Naive thymus-derived CD8-positive, alpha-beta T cell (primary cell): ENCODE measurements at regions not wholly inside any gene's neighbourhood (a gene's known extent, or its start where the extent isn't known, plus 50 kb on each side); places are given as distances from the start of the nearest gene placed in this dataset.

ENCODE experiments used
- ATAC-seq, 2 donors: fragments of 150-1000 bp; cut with Tn5 transposase in 1 of 2; sonication (Bioruptor Pico), chemical (Tn5 transposase) in 1 of 2; 1 replicate in 1 of 2; 2 replicates in 1 of 2; pipeline ENCODE4 v1.10.0; 2021; ENCODE audit warnings: mild to moderate bottlenecking in 2 of 2, moderate library complexity in 2 of 2
- POLR2A ChIA-PET: fragments of 350-600 bp; sonication (Branson Sonifier 250); formaldehyde crosslinking; loops from one replicate; lab custom pipeline; 2021; ENCODE audit warnings: antibody characterized with exemption; lab: Charles Lee
- DNase-seq, 10 donors: peaks; one replicate each; pipeline versions ENCODE4 v3.0.0 to v3.0.0-alpha.2; 2020 to 2022
- H3K27ac Mint-ChIP-seq, 10 donors: one replicate each; pipeline ENCODE4 v1.8.0; 2020 to 2022; ENCODE audit warnings: mild to moderate bottlenecking in 10 of 10, mixed read lengths in 10 of 10, moderate library complexity in 4 of 10, inconsistent platforms in 1 of 10
- H3K27me3 Mint-ChIP-seq, 5 donors: one replicate each; pipeline ENCODE4 v1.8.0; 2021 to 2022; ENCODE audit warnings: mixed read lengths in 5 of 5
- H3K36me3 Mint-ChIP-seq, 3 donors: one replicate each; pipeline ENCODE4 v1.8.0; 2020 to 2022; ENCODE audit warnings: mixed read lengths in 3 of 3, mild to moderate bottlenecking in 2 of 3, inconsistent platforms in 1 of 3
- H3K4me1 Mint-ChIP-seq, 4 donors: one replicate each; pipeline ENCODE4 v1.8.0; 2021 to 2022; ENCODE audit warnings: mixed read lengths in 4 of 4
- H3K4me3 Mint-ChIP-seq, 10 donors: one replicate each; pipeline ENCODE4 v1.8.0; 2020 to 2022; ENCODE audit warnings: mild to moderate bottlenecking in 10 of 10, mixed read lengths in 10 of 10, moderate library complexity in 6 of 10, inconsistent platforms in 1 of 10
- H3K9me3 Mint-ChIP-seq, 9 donors: one replicate each; pipeline ENCODE4 v1.8.0; 2020 to 2022; ENCODE audit warnings: mixed read lengths in 9 of 9, mild to moderate bottlenecking in 3 of 9, inconsistent platforms in 1 of 9, moderate library complexity in 1 of 9

DNA sequence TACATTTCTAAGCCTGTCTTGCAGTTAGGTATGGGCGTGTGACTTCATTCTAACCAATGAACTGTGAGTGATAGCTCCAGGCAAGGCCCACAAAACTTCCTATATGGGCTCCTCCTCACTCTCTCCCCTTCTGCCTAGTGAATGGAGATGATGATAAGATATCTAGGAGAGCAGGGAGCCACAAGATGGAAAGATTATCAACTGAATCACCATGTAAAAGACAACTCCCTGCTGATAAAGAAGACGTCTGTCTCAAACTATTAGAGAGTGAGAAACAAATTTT is 237.1 kb downstream of the GPD2 start:
- POLR2A ChIA-PET = no interaction called here

DNA sequence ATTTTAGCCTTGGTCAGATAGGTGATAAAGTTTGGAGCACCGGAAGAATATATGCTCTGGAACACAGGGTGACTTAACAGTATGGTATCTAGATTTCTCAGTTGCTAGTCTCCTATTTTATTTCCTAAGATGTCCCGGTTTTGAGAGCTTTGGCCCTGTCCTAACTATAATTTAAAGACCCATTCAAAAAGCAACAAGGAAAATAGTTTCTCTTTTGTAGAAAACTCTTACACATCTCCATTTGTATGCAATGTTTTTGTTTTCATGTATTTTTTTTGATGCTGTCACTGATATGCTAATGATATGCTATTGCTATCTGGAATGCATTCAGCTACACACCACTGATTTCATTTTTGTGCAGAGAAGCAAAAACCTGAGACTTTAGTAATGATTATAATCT is 237.8 kb downstream of the GPD2 start:
- no peak overlapping the region for H3K27ac Mint-ChIP-seq
- POLR2A ChIA-PET = no interaction called here
- no peaks in the 10 kb centered on the region for H3K4me1 Mint-ChIP-seq
- ATAC-seq = no peak
- DNase-seq = no peak
- peaks cover 0 to 10% (median 2%) of the 10 kb centered on the region in 5 donors for H3K27me3 Mint-ChIP-seq
- H3K4me3 Mint-ChIP-seq = no peak overlapping the region
- H3K9me3 Mint-ChIP-seq = peaks cover 0 to 5% (median 0%) of the 10 kb centered on the region in 9 donors
- peaks cover 0 to under 1% (median 0%) of the 10 kb centered on the region in 3 donors for H3K36me3 Mint-ChIP-seq

More for the DNA sequence above, 237.1 kb downstream of the GPD2 start:
- ATAC-seq = no peak
- no peak for DNase-seq
- peaks cover 0 to 8% (median 0%) of the 10 kb centered on the region in 3 donors for H3K36me3 Mint-ChIP-seq
- H3K9me3 Mint-ChIP-seq = peaks cover 0 to 12% (median 4%) of the 10 kb centered on the region in 9 donors
- no peaks in the 10 kb centered on the region for H3K4me1 Mint-ChIP-seq
- H3K27ac Mint-ChIP-seq = no peak overlapping the region
- H3K27me3 Mint-ChIP-seq = peaks cover 0 to 14% (median 2%) of the 10 kb centered on the region in 5 donors
- no peak overlapping the region for H3K4me3 Mint-ChIP-seq

DNA sequence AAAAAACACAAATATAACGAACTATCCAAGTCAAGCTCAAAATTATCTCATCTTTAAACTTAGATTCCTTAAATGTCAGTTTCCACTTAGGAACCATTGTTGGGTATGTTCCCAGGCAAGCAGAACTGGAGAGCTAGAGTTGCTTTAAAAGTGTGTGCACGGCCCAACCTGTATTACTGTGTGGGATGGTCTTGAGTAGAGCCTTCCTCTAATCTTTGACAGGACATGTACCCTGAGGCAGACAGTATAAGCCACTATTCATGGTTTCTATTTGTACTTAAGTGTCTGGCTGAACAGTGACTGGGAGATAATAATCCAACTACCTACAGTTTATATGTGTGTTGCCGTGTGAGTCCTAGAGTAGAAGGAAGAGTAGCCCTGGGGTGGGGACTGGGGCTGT is 239.7 kb downstream of the GPD2 start:
- Mint-ChIP-seq H3K27me3 (peaks cover 0 to 11% (median 1%) of the 10 kb centered on the region in 5 donors), H3K9me3 (peaks cover 0 to 3% (median 0%) of the 10 kb centered on the region in 9 donors), H3K36me3 (no peaks in the 10 kb centered on the region), H3K4me1 (no peaks in the 10 kb centered on the region), H3K27ac (no peak overlapping the region), H3K4me3 (no peak overlapping the region)
- ATAC-seq (no peak), DNase-seq (no peak)
- POLR2A ChIA-PET = no interaction called here

DNA sequence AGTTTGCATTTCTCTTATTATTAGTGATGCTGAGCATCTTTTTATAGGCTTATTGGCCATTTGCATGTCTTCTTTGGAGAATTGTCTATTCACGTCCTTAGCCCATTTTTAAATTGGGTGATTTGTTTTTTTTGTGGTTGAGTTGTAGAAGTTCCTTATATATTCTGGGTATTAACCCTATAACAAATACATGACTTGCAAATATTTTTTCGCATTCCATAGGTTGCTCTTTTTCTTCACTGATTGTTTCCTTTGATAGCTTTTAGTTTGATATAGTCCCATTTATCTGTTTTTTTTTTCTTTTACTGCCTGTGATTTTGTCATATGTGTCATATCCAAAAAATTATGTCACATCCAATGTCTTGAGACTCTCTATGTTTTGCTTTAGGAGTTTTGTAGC is 243.6 kb downstream of the GPD2 start:
- peaks cover 0 to 3% (median 0%) of the 10 kb centered on the region in 9 donors for H3K9me3 Mint-ChIP-seq
- no peak for ATAC-seq
- DNase-seq = no peak
- no peak overlapping the region for H3K27ac Mint-ChIP-seq
- no peak overlapping the region for H3K4me3 Mint-ChIP-seq
- H3K36me3 Mint-ChIP-seq = no peaks in the 10 kb centered on the region
- POLR2A ChIA-PET = no interaction called here
- H3K4me1 Mint-ChIP-seq = no peaks in the 10 kb centered on the region
- peaks cover 2 to 14% (median 6%) of the 10 kb centered on the region in 5 donors for H3K27me3 Mint-ChIP-seq

DNA sequence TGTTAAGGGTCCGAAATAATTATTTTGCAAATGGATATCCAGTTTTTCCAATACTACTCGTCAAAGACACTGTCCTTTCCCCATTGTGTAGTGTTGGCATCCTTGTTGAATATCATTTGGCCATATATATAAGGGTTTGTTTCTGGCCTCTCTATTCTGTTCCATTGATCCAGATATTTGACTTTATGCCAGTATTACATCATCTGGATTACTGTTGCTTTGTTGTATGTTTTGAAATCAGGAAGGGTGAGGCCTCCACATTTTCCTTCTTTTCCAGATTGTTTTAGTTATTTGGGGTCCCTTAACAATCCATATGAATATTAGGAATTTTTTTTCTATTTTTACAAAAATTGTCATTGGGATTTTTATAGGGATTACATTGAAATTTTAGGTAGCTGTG is 244.1 kb downstream of the GPD2 start:
- Mint-ChIP-seq H3K9me3 (peaks cover 0 to 3% (median 0%) of the 10 kb centered on the region in 9 donors), H3K27ac (no peak overlapping the region), H3K36me3 (no peaks in the 10 kb centered on the region), H3K4me3 (no peak overlapping the region), H3K4me1 (no peaks in the 10 kb centered on the region), H3K27me3 (peaks cover 2 to 14% (median 6%) of the 10 kb centered on the region in 5 donors)
- POLR2A ChIA-PET = no interaction called here
- DNase-seq (no peak), ATAC-seq (no peak)

DNA sequence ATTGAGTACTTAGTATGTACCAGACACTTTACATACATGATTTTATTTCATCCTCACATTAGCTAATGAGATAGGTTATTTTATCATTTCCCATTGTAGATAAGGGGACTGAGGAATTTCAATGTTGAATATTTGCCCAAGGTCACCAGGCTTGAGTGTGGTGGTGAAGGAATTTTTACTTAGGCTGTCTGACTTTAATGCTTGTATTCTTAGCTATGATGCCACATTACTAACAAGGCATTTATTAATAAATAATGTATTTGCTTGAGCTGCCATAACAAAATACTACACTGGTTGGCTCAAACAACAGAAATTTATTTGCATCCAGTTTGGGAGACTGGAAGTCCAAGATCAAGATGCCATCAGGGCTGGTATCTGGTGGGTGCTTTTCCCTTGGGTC is 250.9 kb downstream of the GPD2 start:
- no peaks in the 10 kb centered on the region for H3K4me1 Mint-ChIP-seq
- POLR2A ChIA-PET = no interaction called here
- no peak for ATAC-seq
- DNase-seq = no peak
- H3K9me3 Mint-ChIP-seq = peaks cover 0 to 10% (median 4%) of the 10 kb centered on the region in 9 donors
- no peak overlapping the region for H3K27ac Mint-ChIP-seq
- H3K27me3 Mint-ChIP-seq = peaks cover 3 to 20% (median 7%) of the 10 kb centered on the region in 5 donors
- H3K36me3 Mint-ChIP-seq = peaks cover 0 to 4% (median 0%) of the 10 kb centered on the region in 3 donors
- H3K4me3 Mint-ChIP-seq = no peak overlapping the region

DNA sequence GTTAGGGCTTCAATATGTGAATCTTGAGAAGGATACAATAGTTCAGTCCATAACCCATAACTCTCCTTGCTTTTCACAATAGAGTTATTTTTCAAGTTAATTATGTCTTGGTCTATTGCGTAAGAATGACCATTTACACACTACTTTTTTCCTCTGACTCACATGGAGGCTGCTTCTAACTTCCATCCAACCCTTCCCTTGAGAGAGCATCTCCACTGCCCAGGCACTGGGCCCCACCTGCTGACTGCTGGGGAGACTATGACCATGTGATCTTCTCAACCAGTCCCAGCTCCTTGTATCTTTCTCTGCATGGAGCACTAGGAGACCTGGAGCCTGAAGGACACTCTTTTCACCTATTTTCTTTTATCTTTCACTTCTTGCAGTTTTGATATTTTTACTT is 251.5 kb downstream of the GPD2 start:
- DNase-seq = no peak
- peaks cover 1 to 17% (median 6%) of the 10 kb centered on the region in 5 donors for H3K27me3 Mint-ChIP-seq
- POLR2A ChIA-PET = no interaction called here
- no peak for ATAC-seq
- H3K27ac Mint-ChIP-seq = no peak overlapping the region
- no peak overlapping the region for H3K4me3 Mint-ChIP-seq
- H3K36me3 Mint-ChIP-seq = peaks cover 0 to 4% (median 0%) of the 10 kb centered on the region in 3 donors
- H3K9me3 Mint-ChIP-seq = peaks cover 0 to 10% (median 4%) of the 10 kb centered on the region in 9 donors
- H3K4me1 Mint-ChIP-seq = no peaks in the 10 kb centered on the region

DNA sequence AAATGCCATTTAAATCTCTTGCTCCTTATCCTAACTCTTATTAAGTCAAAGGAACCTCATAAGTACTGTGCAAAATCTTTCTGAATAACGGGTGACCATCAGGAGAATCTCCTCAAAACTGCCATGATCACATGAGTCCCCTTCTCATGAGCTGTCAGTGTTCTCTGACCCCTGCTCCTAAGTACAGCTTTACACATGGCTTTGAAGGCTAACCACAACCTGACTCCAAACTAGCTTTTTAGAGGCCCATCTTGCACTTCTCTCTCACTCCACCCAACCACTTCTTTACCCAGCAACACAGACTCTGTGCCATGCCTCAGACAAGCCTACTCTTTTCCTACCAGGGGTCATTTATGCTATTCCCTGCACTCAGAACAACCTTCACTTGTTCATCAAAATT is 253.8 kb downstream of the GPD2 start:
- Mint-ChIP-seq H3K36me3 (peaks cover 0 to 4% (median 0%) of the 10 kb centered on the region in 3 donors), H3K4me3 (no peak overlapping the region), H3K9me3 (peaks cover 0 to 10% (median 4%) of the 10 kb centered on the region in 9 donors), H3K27ac (no peak overlapping the region), H3K27me3 (peaks cover 0 to 14% (median 4%) of the 10 kb centered on the region in 5 donors), H3K4me1 (no peaks in the 10 kb centered on the region)
- POLR2A ChIA-PET = no interaction called here
- DNase-seq (no peak), ATAC-seq (no peak)

DNA sequence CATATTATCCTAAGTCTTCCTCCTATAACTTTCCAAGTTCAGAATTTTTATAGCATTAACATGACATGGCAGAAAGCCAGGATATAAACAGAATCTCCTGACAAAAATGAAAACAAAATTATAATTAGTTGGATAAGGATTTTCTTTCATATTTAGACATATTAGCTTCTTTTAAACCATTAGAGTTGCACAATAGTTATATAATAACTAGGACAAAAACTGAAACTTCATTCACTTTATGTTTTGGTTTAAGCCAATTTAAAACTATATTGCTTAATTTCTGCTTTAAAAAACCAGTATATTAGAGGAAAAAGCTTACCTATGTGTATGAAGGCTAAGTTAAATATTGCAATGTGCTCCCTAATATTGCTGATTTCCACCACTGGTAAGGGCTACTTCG is 254.8 kb downstream of the GPD2 start:
- ATAC-seq (no peak), DNase-seq (no peak)
- Mint-ChIP-seq H3K27me3 (peaks cover 0 to 17% (median 4%) of the 10 kb centered on the region in 5 donors), H3K27ac (no peak overlapping the region), H3K9me3 (peaks cover 0 to 10% (median 4%) of the 10 kb centered on the region in 9 donors), H3K36me3 (peaks cover 0 to 4% (median 0%) of the 10 kb centered on the region in 3 donors), H3K4me3 (no peak overlapping the region), H3K4me1 (no peaks in the 10 kb centered on the region)
- POLR2A ChIA-PET = no interaction called here

DNA sequence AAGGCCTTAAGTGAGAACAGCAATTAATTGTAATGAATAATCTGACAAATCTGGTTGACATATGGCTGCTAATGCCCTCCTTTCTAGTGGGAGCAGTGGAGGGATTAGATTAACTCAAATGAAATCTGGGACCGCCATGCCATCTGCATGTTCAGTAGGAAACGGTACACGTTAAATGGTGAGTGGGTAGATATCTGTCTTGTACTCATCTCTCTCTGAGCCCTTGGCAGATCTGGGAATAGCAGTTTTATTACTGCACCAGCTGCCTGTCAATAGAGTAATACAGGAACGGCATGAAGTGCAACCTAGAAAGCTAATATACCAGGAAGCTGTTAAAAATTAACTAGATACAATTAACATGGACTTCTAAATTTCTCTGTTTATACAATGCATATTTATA is 258.8 kb downstream of the GPD2 start:
- Mint-ChIP-seq H3K9me3 (no peaks in the 10 kb centered on the region), H3K36me3 (no peaks in the 10 kb centered on the region), H3K4me1 (no peaks in the 10 kb centered on the region), H3K27me3 (peaks cover 0 to 7% (median 2%) of the 10 kb centered on the region in 5 donors), H3K27ac (no peak overlapping the region), H3K4me3 (no peak overlapping the region)
- POLR2A ChIA-PET = no interaction called here
- DNase-seq (no peak), ATAC-seq (no peak)

DNA sequence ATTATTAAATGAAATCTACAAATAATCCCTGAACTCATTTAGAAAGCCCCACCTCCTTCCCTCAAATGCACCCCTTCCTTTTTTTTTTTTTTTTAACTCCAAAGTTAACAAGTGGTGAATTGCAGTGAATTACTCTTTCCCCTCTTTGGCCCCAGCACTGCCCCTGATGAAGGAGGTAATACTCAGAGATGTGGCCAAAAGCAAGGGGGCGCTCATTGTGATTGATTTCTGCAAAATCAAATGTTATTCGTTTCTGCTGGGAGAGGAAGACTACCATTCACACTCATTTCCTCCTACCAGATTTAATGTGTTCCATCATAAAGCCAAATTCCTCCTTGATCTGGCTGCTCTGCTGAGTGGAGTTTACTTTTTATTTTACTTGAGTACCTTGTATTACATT is 259.4 kb downstream of the GPD2 start:
- Mint-ChIP-seq H3K36me3 (no peaks in the 10 kb centered on the region), H3K9me3 (no peaks in the 10 kb centered on the region), H3K27me3 (peaks cover 0 to 4% (median 2%) of the 10 kb centered on the region in 5 donors), H3K27ac (no peak overlapping the region), H3K4me1 (no peaks in the 10 kb centered on the region), H3K4me3 (no peak overlapping the region)
- no peak for ATAC-seq
- no peak for DNase-seq
- POLR2A ChIA-PET = no interaction called here

DNA sequence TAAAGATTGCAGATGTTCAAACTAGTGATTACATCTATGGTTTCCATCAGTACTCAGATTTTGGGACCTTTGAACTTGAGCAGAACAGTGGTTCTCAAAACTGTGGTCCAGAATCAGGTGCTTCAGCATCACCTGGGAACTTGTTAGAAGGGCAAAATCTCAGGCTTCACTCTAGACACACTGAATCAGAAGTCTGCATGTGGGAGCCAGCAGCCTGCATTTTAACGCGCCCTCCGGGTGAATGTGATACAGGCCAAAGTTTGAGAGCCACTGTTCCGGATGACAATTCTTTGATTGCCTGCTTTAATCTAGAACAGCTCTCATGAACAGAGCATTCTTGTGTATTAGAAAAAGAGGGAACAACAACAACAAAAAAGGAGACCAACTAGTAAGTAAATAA is 261.7 kb downstream of the GPD2 start:
- POLR2A ChIA-PET = no interaction called here
- Mint-ChIP-seq H3K4me1 (no peaks in the 10 kb centered on the region), H3K9me3 (no peaks in the 10 kb centered on the region), H3K36me3 (no peaks in the 10 kb centered on the region), H3K4me3 (no peak overlapping the region), H3K27me3 (peaks cover 0 to 9% (median 4%) of the 10 kb centered on the region in 5 donors), H3K27ac (no peak overlapping the region)
- ATAC-seq (no peak), DNase-seq (no peak)

DNA sequence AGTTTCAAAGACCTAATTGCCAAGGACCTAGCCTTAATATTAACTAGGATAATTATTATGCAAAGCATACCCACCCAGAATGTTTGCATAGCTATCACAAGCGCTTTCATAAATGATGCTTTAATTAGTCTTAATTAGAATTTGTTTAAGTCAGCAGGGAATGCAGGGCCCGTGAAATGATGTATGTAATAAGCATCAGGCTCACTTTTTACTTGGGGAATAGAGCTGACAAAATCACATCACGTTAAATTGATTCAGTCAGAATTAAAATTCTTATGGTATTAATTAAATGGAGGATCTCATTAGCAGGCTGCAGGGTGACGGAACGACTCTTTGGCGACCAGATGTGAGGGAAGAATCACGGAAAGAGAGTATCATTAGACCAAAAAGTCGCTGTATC is 264.5 kb downstream of the GPD2 start:
- H3K4me3 Mint-ChIP-seq = no peak overlapping the region
- peaks cover 0 to 8% (median 4%) of the 10 kb centered on the region in 5 donors for H3K27me3 Mint-ChIP-seq
- ATAC-seq = no peak
- DNase-seq = no peak
- no peaks in the 10 kb centered on the region for H3K9me3 Mint-ChIP-seq
- no peaks in the 10 kb centered on the region for H3K4me1 Mint-ChIP-seq
- POLR2A ChIA-PET = no interaction called here
- no peak overlapping the region for H3K27ac Mint-ChIP-seq
- H3K36me3 Mint-ChIP-seq = no peaks in the 10 kb centered on the region

DNA sequence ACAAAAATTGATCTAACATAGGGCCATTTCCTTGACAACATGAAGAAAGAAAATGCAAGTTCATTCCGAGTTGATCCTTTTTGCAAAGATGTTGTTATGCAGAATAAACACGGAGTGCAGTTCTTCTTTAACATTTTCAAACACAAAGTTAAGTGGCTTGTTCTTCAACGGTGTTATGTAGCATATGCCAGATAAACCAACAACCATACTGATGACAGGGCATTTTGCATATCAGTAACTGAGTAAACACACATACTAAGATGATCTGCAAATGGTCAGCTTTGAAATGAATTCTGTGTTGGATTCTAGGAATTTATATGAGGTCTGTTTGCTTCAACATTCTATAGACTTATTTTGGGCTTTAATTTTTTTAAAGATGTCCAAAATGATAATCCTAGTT is 266.4 kb downstream of the GPD2 start:
- POLR2A ChIA-PET = no interaction called here
- peaks cover 0 to 7% (median 4%) of the 10 kb centered on the region in 5 donors for H3K27me3 Mint-ChIP-seq
- H3K27ac Mint-ChIP-seq = no peak overlapping the region
- ATAC-seq (no peak), DNase-seq (no peak)
- H3K36me3 Mint-ChIP-seq = no peaks in the 10 kb centered on the region
- no peaks in the 10 kb centered on the region for H3K9me3 Mint-ChIP-seq
- no peak overlapping the region for H3K4me3 Mint-ChIP-seq
- H3K4me1 Mint-ChIP-seq = no peaks in the 10 kb centered on the region
